Ovary (tissue), 3 donors: ENCODE measurements at regions not wholly inside any gene's neighbourhood (a gene's known extent, or its start where the extent isn't known, plus 50 kb on each side); places are given as distances from the start of the nearest gene placed in this dataset.

Experiments
- EP300 ChIP-seq: sonication (generic); formaldehyde crosslinking; IDR thresholded peaks from one replicate; pipeline ENCODE4 v1.6.1; 2017; ENCODE audit warnings: antibody characterized with exemption
- TF ChIP-seq, protein P1 (sequence below), 3 donors: fragments of 450-650 bp in 2 of 3; fragments of 200-600 bp in 1 of 3; IDR thresholded peaks; one replicate each; pipeline versions ENCODE4 v1.5.1 to v1.8.0; 2016 to 2022; ENCODE audit warnings: antibody characterized with exemption in 3 of 3, mild to moderate bottlenecking in 1 of 3
- donor health status: DM: no; HTN: no; CAD: no.

DNA sequence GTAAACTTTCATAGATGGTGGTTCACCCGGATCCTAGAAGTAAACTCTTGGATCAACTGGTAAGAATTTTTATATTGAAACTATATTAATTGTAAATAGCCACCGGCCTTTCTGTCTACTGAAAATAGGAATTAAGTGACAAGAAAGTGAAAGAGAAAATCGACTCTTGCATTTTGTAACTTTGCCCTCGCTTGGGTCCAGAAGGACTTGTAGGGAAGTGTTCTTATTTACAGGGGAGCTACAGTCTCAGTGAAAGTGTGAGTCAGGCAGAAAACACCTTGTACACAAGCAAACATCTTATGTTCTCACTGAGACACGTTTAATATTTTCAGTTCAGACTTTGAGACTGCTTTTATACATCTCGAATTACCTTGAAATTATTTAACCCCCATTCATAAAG lies 238.9 kb downstream of the BLID start:
- TF ChIP-seq, protein P1, sequence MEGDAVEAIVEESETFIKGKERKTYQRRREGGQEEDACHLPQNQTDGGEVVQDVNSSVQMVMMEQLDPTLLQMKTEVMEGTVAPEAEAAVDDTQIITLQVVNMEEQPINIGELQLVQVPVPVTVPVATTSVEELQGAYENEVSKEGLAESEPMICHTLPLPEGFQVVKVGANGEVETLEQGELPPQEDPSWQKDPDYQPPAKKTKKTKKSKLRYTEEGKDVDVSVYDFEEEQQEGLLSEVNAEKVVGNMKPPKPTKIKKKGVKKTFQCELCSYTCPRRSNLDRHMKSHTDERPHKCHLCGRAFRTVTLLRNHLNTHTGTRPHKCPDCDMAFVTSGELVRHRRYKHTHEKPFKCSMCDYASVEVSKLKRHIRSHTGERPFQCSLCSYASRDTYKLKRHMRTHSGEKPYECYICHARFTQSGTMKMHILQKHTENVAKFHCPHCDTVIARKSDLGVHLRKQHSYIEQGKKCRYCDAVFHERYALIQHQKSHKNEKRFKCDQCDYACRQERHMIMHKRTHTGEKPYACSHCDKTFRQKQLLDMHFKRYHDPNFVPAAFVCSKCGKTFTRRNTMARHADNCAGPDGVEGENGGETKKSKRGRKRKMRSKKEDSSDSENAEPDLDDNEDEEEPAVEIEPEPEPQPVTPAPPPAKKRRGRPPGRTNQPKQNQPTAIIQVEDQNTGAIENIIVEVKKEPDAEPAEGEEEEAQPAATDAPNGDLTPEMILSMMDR (IDR thresholded peaks at IDR 0.05): no peak
- no peak for TF ChIP-seq EP300
